HUDEP-2 (cell line): ENCODE measurements at regions not wholly inside any gene's neighbourhood (a gene's known extent, or its start where the extent isn't known, plus 50 kb on each side); places are given as distances from the start of the nearest gene placed in this dataset.

Source experiments
- DNase-seq, 76 experiments: peaks; one replicate each; lab custom pipeline; 2025; ENCODE audit not compliant: unreplicated experiment in 76 of 76; lab: John Stamatoyannopoulos, UW

GRCh38 chr20:48313324-48313723 is 514.5 kb downstream of the PREX1 start:
- DNase-seq = no peak

- no peak for DNase-seq
Observed at GRCh38 chr20:48311956-48312355, 515.8 kb downstream of the PREX1 start.

GRCh38 chr20:48310305-48310704 is 517.5 kb downstream of the PREX1 start:
- DNase-seq = no peak

- no peak for DNase-seq
Observed at GRCh38 chr20:48309293-48309692, 518.5 kb downstream of the PREX1 start.

- DNase-seq = no peak
Observed at GRCh38 chr20:48308882-48309281, 518.9 kb downstream of the PREX1 start.

GRCh38 chr20:48308232-48308781 is 519.5 kb downstream of the PREX1 start:
- no peak for DNase-seq

- DNase-seq = no peak
Observed at GRCh38 chr20:48307277-48307676, 520.5 kb downstream of the PREX1 start.

- DNase-seq = no peak
Observed at GRCh38 chr20:48302844-48303542, 517.7 kb upstream of the SULF2 start.

GRCh38 chr20:48302149-48302548 is 516.9 kb upstream of the SULF2 start:
- no peak for DNase-seq

GRCh38 chr20:48301189-48301588 is 515.9 kb upstream of the SULF2 start:
- DNase-seq = no peak

- DNase-seq = no peak
Observed at GRCh38 chr20:48300529-48300928, 515.2 kb upstream of the SULF2 start.

- DNase-seq = peak in 7 of 76 experiments; percentile 1 to 49 (median 14)
Observed at GRCh38 chr20:48298851-48299484, 513.7 kb upstream of the SULF2 start.

- no peak for DNase-seq
Observed at GRCh38 chr20:48298433-48298832, 513.2 kb upstream of the SULF2 start.

- no peak for DNase-seq
Observed at GRCh38 chr20:48295966-48296421, 510.7 kb upstream of the SULF2 start.

- no peak for DNase-seq
Observed at GRCh38 chr20:48295445-48295903, 510.2 kb upstream of the SULF2 start.

- no peak for DNase-seq
Observed at GRCh38 chr20:48294942-48295341, 509.7 kb upstream of the SULF2 start.

GRCh38 chr20:48294196-48294595 is 508.9 kb upstream of the SULF2 start:
- no peak for DNase-seq

- DNase-seq = no peak
Observed at GRCh38 chr20:48293671-48294070, 508.4 kb upstream of the SULF2 start.

GRCh38 chr20:48292806-48293205 is 507.5 kb upstream of the SULF2 start:
- DNase-seq = no peak

GRCh38 chr20:48291896-48292295 is 506.6 kb upstream of the SULF2 start:
- no peak for DNase-seq

- no peak for DNase-seq
Observed at GRCh38 chr20:48288930-48289507, 503.7 kb upstream of the SULF2 start.
